ENCODE measurements at regions not wholly inside any gene's neighbourhood (a gene's known extent, or its start where the extent isn't known, plus 50 kb on each side); places are given as distances from the start of the nearest gene placed in this dataset.

GRCh38 chr5:167171056-167171455, 1120.4 kb upstream of the WWC1 start:
- no peak for TF ChIP-seq CTCF (IDR thresholded peaks at IDR 0.05; ENCODE audit: low read depth, low read length)
- Histone ChIP-seq H3K27me3 (no peaks in the 10 kb centered on the region), H3K4me3 (no peak overlapping the region), H3K9me3 (ENCODE audit: low read depth) (no peaks in the 10 kb centered on the region), H3K36me3 (no peaks in the 10 kb centered on the region), H3K27ac (no peak overlapping the region), H3K4me1 (ENCODE audit: low read depth) (no peaks in the 10 kb centered on the region)
- DNase-seq (ENCODE audit: low read depth in 1 of 2, low spot score in 1 of 2): no peak

- Histone ChIP-seq H3K27me3 (no peaks in the 10 kb centered on the region), H3K27ac (no peak overlapping the region), H3K4me3 (no peak overlapping the region), H3K36me3 (no peaks in the 10 kb centered on the region), H3K4me1 (ENCODE audit: low read depth) (no peaks in the 10 kb centered on the region), H3K9me3 (ENCODE audit: low read depth) (no peaks in the 10 kb centered on the region)
- no peak for DNase-seq (ENCODE audit: low read depth in 1 of 2, low spot score in 1 of 2)
- TF ChIP-seq CTCF (IDR thresholded peaks at IDR 0.05; ENCODE audit: low read depth, low read length): no peak
Observed at GRCh38 chr5:167177736-167178135, 1113.7 kb upstream of the WWC1 start.

GRCh38 chr5:167180906-167181305, 1110.5 kb upstream of the WWC1 start:
- no peaks in the 10 kb centered on the region for H3K36me3 ChIP-seq
- no peak for DNase-seq (ENCODE audit: low read depth in 1 of 2, low spot score in 1 of 2)
- no peaks in the 10 kb centered on the region for H3K4me1 ChIP-seq (ENCODE audit: low read depth)
- H3K4me3 ChIP-seq: no peak overlapping the region
- no peak overlapping the region for H3K27ac ChIP-seq
- H3K9me3 ChIP-seq (ENCODE audit: low read depth): no peaks in the 10 kb centered on the region
- H3K27me3 ChIP-seq: no peaks in the 10 kb centered on the region
- TF ChIP-seq CTCF (IDR thresholded peaks at IDR 0.05; ENCODE audit: low read depth, low read length): no peak

- no peak overlapping the region for H3K4me3 ChIP-seq
- H3K9me3 ChIP-seq (ENCODE audit: low read depth): no peaks in the 10 kb centered on the region
- no peaks in the 10 kb centered on the region for H3K27me3 ChIP-seq
- H3K36me3 ChIP-seq: no peaks in the 10 kb centered on the region
- DNase-seq (ENCODE audit: low read depth in 1 of 2, low spot score in 1 of 2): no peak
- no peak for TF ChIP-seq CTCF (IDR thresholded peaks at IDR 0.05; ENCODE audit: low read depth, low read length)
- H3K4me1 ChIP-seq (ENCODE audit: low read depth): no peaks in the 10 kb centered on the region
- H3K27ac ChIP-seq: no peak overlapping the region
Observed at GRCh38 chr5:167205881-167206280, 1085.6 kb upstream of the WWC1 start.

- H3K27ac ChIP-seq: no peak overlapping the region
- no peaks in the 10 kb centered on the region for H3K4me1 ChIP-seq (ENCODE audit: low read depth)
- no peaks in the 10 kb centered on the region for H3K36me3 ChIP-seq
- H3K9me3 ChIP-seq (ENCODE audit: low read depth): no peaks in the 10 kb centered on the region
- H3K27me3 ChIP-seq: no peaks in the 10 kb centered on the region
- H3K4me3 ChIP-seq: no peak overlapping the region
- peak in 1 of 2 donors; percentile 36 for DNase-seq (ENCODE audit: low read depth in 1 of 2, low spot score in 1 of 2)
- TF ChIP-seq CTCF (IDR thresholded peaks at IDR 0.05; ENCODE audit: low read depth, low read length): no peak
Observed at GRCh38 chr5:167207081-167207480, 1084.4 kb upstream of the WWC1 start.

- no peaks in the 10 kb centered on the region for H3K9me3 ChIP-seq (ENCODE audit: low read depth)
- no peak for TF ChIP-seq CTCF (IDR thresholded peaks at IDR 0.05; ENCODE audit: low read depth, low read length)
- no peaks in the 10 kb centered on the region for H3K4me1 ChIP-seq (ENCODE audit: low read depth)
- no peaks in the 10 kb centered on the region for H3K36me3 ChIP-seq
- no peaks in the 10 kb centered on the region for H3K27me3 ChIP-seq
- peak in 1 of 2 donors; percentile 5 for DNase-seq (ENCODE audit: low read depth in 1 of 2, low spot score in 1 of 2)
- no peak overlapping the region for H3K27ac ChIP-seq
- no peak overlapping the region for H3K4me3 ChIP-seq
Observed at GRCh38 chr5:167208911-167209310, 1082.5 kb upstream of the WWC1 start.

All from cardiac muscle cell (in vitro differentiated cells and primary cell).